ENCODE measurements at regions not wholly inside any gene's neighbourhood (a gene's known extent, or its start where the extent isn't known, plus 50 kb on each side); places are given as distances from the start of the nearest gene placed in this dataset.

DNA sequence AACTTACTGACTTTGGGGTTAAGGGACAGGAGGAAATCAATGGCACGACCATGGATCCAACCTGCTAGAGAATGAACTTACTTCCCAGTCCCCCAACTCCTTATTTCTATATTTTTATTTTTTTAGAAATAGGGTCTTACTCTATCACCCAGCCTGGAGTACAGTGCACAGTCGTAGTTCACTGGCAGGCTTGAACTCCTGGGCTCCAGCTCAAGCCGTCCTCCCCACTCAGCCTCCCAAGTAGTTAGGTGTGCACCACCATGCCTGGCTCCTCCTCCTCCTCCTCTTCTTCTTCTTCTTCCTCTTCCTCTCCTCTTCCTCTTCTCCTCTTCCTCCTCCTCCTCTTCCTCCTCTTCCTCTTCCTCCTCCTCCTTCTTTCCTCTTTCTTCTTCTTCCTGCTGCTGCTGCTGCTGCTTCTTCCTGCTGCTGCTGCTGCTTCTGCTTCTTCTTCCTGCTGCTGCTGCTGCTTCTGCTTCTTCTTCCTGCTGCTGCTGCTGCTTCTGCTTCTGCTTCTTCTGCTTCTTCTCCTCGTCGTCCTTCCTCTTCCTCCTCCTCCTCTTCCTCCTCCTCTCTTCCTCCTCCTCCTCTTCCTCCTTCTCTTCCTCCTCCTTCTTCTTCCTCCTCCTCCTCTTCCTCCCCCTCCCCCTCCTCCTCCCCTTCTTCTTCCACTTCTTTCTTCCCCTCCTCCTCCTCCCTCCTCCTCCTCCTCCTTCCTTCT is 390.1 kb upstream of the RGS6 start:
- TF ChIP-seq CTCF (conservative IDR thresholded peaks at IDR 0.05; ENCODE audit: low read depth, low read length): no peak
- no peak overlapping the region for H3K4me3 ChIP-seq (IDR thresholded peaks at IDR 0.05; ENCODE audit: insufficient read depth, low read depth, low read length)
- H3K27ac ChIP-seq: no peak overlapping the region
- no peak overlapping the region for H2AFZ ChIP-seq (ENCODE audit: low read depth)
- H3K9ac ChIP-seq: no peak overlapping the region
- H3K27me3 ChIP-seq (ENCODE audit: insufficient read depth, low read depth): no peaks in the 10 kb centered on the region
- H3K4me2 ChIP-seq: no peak overlapping the region
- H3K36me3 ChIP-seq (ENCODE audit: insufficient read depth): no peaks in the 10 kb centered on the region
- H3K4me1 ChIP-seq (ENCODE audit: low read depth, poor library complexity, severe bottlenecking): no peaks in the 10 kb centered on the region
- H3K79me2 ChIP-seq (ENCODE audit: insufficient read depth, low read depth): no peaks in the 10 kb centered on the region
- H4K20me1 ChIP-seq (ENCODE audit: insufficient read depth): no peaks in the 10 kb centered on the region

GRCh38 chr14:71549421-71550050 is 382.7 kb upstream of the RGS6 start:
- H3K4me1 ChIP-seq (ENCODE audit: low read depth, poor library complexity, severe bottlenecking): peaks cover 18% of the 10 kb centered on the region
- no peaks in the 10 kb centered on the region for H3K27me3 ChIP-seq (ENCODE audit: insufficient read depth, low read depth)
- TF ChIP-seq CTCF (conservative IDR thresholded peaks at IDR 0.05; ENCODE audit: low read depth, low read length): no peak
- no peaks in the 10 kb centered on the region for H3K79me2 ChIP-seq (ENCODE audit: insufficient read depth, low read depth)
- no peak overlapping the region for H3K4me2 ChIP-seq
- no peak overlapping the region for H3K9ac ChIP-seq
- H3K27ac ChIP-seq: no peak overlapping the region
- H2AFZ ChIP-seq (ENCODE audit: low read depth): no peak overlapping the region
- no peak overlapping the region for H3K4me3 ChIP-seq (IDR thresholded peaks at IDR 0.05; ENCODE audit: insufficient read depth, low read depth, low read length)
- H3K36me3 ChIP-seq (ENCODE audit: insufficient read depth): no peaks in the 10 kb centered on the region
- H4K20me1 ChIP-seq (ENCODE audit: insufficient read depth): no peaks in the 10 kb centered on the region

GRCh38 chr14:71550367-71550766 is 381.9 kb upstream of the RGS6 start:
- no peaks in the 10 kb centered on the region for H3K36me3 ChIP-seq (ENCODE audit: insufficient read depth)
- no peaks in the 10 kb centered on the region for H4K20me1 ChIP-seq (ENCODE audit: insufficient read depth)
- H3K27me3 ChIP-seq (ENCODE audit: insufficient read depth, low read depth): no peaks in the 10 kb centered on the region
- no peak overlapping the region for H3K27ac ChIP-seq
- H3K4me2 ChIP-seq: no peak overlapping the region
- no peaks in the 10 kb centered on the region for H3K79me2 ChIP-seq (ENCODE audit: insufficient read depth, low read depth)
- no peak for TF ChIP-seq CTCF (conservative IDR thresholded peaks at IDR 0.05; ENCODE audit: low read depth, low read length)
- no peak overlapping the region for H2AFZ ChIP-seq (ENCODE audit: low read depth)
- H3K4me1 ChIP-seq (ENCODE audit: low read depth, poor library complexity, severe bottlenecking): peaks cover 26% of the 10 kb centered on the region
- no peak overlapping the region for H3K9ac ChIP-seq
- no peak overlapping the region for H3K4me3 ChIP-seq (IDR thresholded peaks at IDR 0.05; ENCODE audit: insufficient read depth, low read depth, low read length)

DNA sequence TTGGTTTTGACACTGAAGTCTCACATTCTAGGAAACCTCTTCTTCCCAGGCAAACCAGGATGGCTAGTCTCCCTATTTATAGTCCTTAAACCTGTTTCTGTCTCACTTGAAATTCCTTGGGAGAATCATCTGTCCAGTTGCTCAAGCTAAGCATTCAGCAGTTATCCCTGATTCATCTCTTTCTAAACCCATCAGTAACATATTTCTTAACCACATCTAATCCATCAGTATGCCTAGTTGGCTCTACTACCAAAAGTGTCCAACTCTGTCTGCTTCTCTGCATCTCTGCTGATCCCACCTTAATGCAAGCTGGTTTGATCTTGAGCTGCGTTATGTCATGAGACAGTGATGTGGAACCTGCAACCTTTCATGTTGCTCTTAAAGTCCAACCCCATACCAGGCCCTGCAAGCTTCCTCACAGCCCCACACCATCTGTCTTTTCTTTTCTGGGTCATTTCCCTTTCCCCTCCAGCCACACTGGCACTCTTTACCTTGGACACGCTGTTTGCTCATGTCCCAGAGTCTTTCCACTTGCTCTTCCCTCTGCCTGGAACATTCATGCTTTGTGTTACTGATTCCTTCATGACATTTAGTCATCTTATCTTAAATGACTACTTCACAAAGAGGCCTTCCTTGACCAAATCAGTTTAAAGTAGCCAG is 380.8 kb upstream of the RGS6 start:
- Histone ChIP-seq H3K36me3 (ENCODE audit: insufficient read depth) (no peaks in the 10 kb centered on the region), H3K27me3 (ENCODE audit: insufficient read depth, low read depth) (no peaks in the 10 kb centered on the region), H4K20me1 (ENCODE audit: insufficient read depth) (no peaks in the 10 kb centered on the region), H3K4me3 (IDR thresholded peaks at IDR 0.05; ENCODE audit: insufficient read depth, low read depth, low read length) (no peak overlapping the region), H3K4me2 (no peak overlapping the region), H3K4me1 (ENCODE audit: low read depth, poor library complexity, severe bottlenecking) (peaks cover 34% of the 10 kb centered on the region), H3K9ac (no peak overlapping the region), H3K79me2 (ENCODE audit: insufficient read depth, low read depth) (no peaks in the 10 kb centered on the region), H3K27ac (no peak overlapping the region), H2AFZ (ENCODE audit: low read depth) (no peak overlapping the region)
- no peak for TF ChIP-seq CTCF (conservative IDR thresholded peaks at IDR 0.05; ENCODE audit: low read depth, low read length)
